K562 (cell line): ENCODE measurements at regions not wholly inside any gene's neighbourhood (a gene's known extent, or its start where the extent isn't known, plus 50 kb on each side); places are given as distances from the start of the nearest gene placed in this dataset.

Experiments
- ATAC-seq: fragments of 200-7000 bp; cut with Tn5 transposase; 3 replicates; pipeline ENCODE4 v1.9.1; 2020; ENCODE audit warnings: moderate library complexity
- BruUV-seq: library from RNA; stranded (reverse); fragments of 400-500 nt; replicated peaks from 2 replicates; lab custom pipeline; 2021; lab: Mats Ljungman, UMichigan
- CTCF ChIA-PET: fragments of 300-600 bp; formaldehyde crosslinking; extraction: SDS; loops from one replicate; lab custom pipeline; 2021; ENCODE audit warnings: low intra/inter-chr PET ratio; lab: Yijun Ruan, JAX
- POLR2A ChIA-PET: fragments of 300-600, 350-650 bp; sonication (Branson Sonifier 250); formaldehyde crosslinking; extraction: SDS; loops from one replicate; lab custom pipeline; 2021; ENCODE audit warnings: antibody characterized with exemption, inconsistent platforms; lab: Yijun Ruan, JAX
- DNase-seq, 4 experiments: peaks; one replicate each; pipeline versions ENCODE4 v3.0.0 to v3.0.0-alpha.2; 2011 to 2018; ENCODE audit warnings: low spot score in 3 of 4, mixed read lengths in 3 of 4; ENCODE audit errors: extremely low read depth in 1 of 4
- FAIRE-seq: peaks from 2 replicates; lab custom pipeline; 2011; peaks lifted over from hg19 to GRCh38; lab: Jason Lieb, UNC
- H2AFZ ChIP-seq: 2 replicates; pipeline ENCODE4 v1.6.0; 2011; ENCODE audit warnings: low read depth, low read length, control low read depth, inconsistent platforms
- H3K27ac ChIP-seq: fragments of 200-600 bp; 3 replicates; pipeline ENCODE4 v1.8.0; 2011; ENCODE audit warnings: low read depth, mild to moderate bottlenecking, control low read depth, inconsistent platforms, low read length, moderate library complexity, mixed read lengths; ENCODE audit errors: extremely low read depth
- H3K27me3 ChIP-seq, 2 experiments: fragments of 300-600 bp in 1 of 2; 2 replicates in 1 of 2; 3 replicates in 1 of 2; pipeline versions ENCODE4 v1.6.0 to v1.8.0; 2011; ENCODE audit warnings: inconsistent platforms in 2 of 2, low read length in 2 of 2, mild to moderate bottlenecking in 1 of 2, mixed read lengths in 1 of 2, moderate library complexity in 1 of 2; ENCODE audit not compliant: control insufficient read depth in 2 of 2, insufficient read depth in 2 of 2
- H3K36me3 ChIP-seq: fragments of 300-600 bp; 3 replicates; pipeline ENCODE4 v1.8.0; 2011; ENCODE audit warnings: mild to moderate bottlenecking, low read length, inconsistent platforms; ENCODE audit not compliant: control insufficient read depth, insufficient read depth
- H3K4me1 ChIP-seq, 2 experiments: fragments of 200-600 bp in 1 of 2; replicated peaks in 1 of 2; 2 replicates in 1 of 2; 3 replicates in 1 of 2; pipeline versions ENCODE4 v1.5.1 to v1.8.0; 2011; ENCODE audit warnings: inconsistent platforms in 2 of 2, low read length in 2 of 2, mild to moderate bottlenecking in 1 of 2, mixed read lengths in 1 of 2, moderate library complexity in 1 of 2; ENCODE audit not compliant: control insufficient read depth in 2 of 2, insufficient read depth in 2 of 2
- H3K4me2 ChIP-seq: 2 replicates; pipeline ENCODE4 v1.6.1; 2011; ENCODE audit warnings: low read length, control low read depth, inconsistent platforms, mixed read lengths; ENCODE audit not compliant: insufficient read depth
- H3K4me3 ChIP-seq: fragments of 200-600 bp; sonication (generic), shearing (Covaris generic); 2 replicates; pipeline ENCODE4 v1.5.1; 2016; ENCODE audit warnings: control low read depth, inconsistent platforms
- H3K79me2 ChIP-seq: fragments of 200-600 bp; 3 replicates; pipeline ENCODE4 v1.8.0; 2011; ENCODE audit warnings: low read length, inconsistent platforms; ENCODE audit not compliant: control insufficient read depth, insufficient read depth
- H3K9ac ChIP-seq, 2 experiments: 2 replicates each; pipeline versions ENCODE4 v1.6.0 to v1.6.1; 2011; ENCODE audit warnings: low read depth in 2 of 2, low read length in 2 of 2, control low read depth in 1 of 2, inconsistent platforms in 1 of 2, mild to moderate bottlenecking in 1 of 2, mixed read lengths in 1 of 2; ENCODE audit not compliant: insufficient read depth in 1 of 2
- H3K9me1 ChIP-seq: one replicate; pipeline ENCODE4 v1.6.0; 2011; ENCODE audit warnings: inconsistent platforms, mild to moderate bottlenecking, low read length, moderate library complexity; ENCODE audit not compliant: control insufficient read depth, insufficient read depth
- H3K9me3 ChIP-seq: replicated peaks from 2 replicates; pipeline ENCODE4 v1.5.1; 2011; ENCODE audit warnings: low read depth, low read length, inconsistent platforms; ENCODE audit not compliant: control insufficient read depth, insufficient read depth
- H4K20me1 ChIP-seq: replicated peaks from 2 replicates; pipeline ENCODE4 v1.6.1; 2011; ENCODE audit warnings: low read length, inconsistent platforms, mixed read lengths; ENCODE audit not compliant: control insufficient read depth, insufficient read depth
- CCAR2 ChIP-seq: fragments of 200-400 bp; formaldehyde crosslinking; IDR thresholded peaks from 2 replicates; pipeline ENCODE4 v1.6.1; 2017; ENCODE audit warnings: mild to moderate bottlenecking, low read depth, low read length
- CREBBP ChIP-seq: IDR thresholded peaks from one replicate; pipeline ENCODE4 v1.6.1; 2012; ENCODE audit warnings: low read depth, mild to moderate bottlenecking, control low read depth, inconsistent platforms, low read length
- CTBP1 ChIP-seq: fragments of 450-650 bp; IDR thresholded peaks from 2 replicates; pipeline ENCODE4 v1.6.1; 2016; ENCODE audit warnings: borderline replicate concordance
- HOXB6 ChIP-seq: fragments of 250-450 bp; sonication (Bioruptor Pico); IDR thresholded peaks from 2 replicates; pipeline ENCODE4 v1.5.1; 2022; ENCODE audit warnings: mild to moderate bottlenecking, borderline replicate concordance
- JUND ChIP-seq, 2 experiments: IDR thresholded peaks; 2 replicates in 1 of 2; 3 replicates in 1 of 2; pipeline ENCODE4 v1.6.1; 2011; ENCODE audit warnings: borderline replicate concordance in 2 of 2, low read depth in 2 of 2, low read length in 2 of 2, improper control_type of control experiment in 1 of 2, missing biosample characterization in 1 of 2, missing genetic modification characterization in 1 of 2, missing genetic modification reagents in 1 of 2
- KAT7 ChIP-seq: sonication (generic); formaldehyde crosslinking; IDR thresholded peaks from 2 replicates; pipeline ENCODE4 v1.8.0; 2022; ENCODE audit warnings: missing genetic modification reagents, mild to moderate bottlenecking, borderline replicate concordance
- MAFG ChIP-seq: fragments of 450-650 bp; conservative IDR thresholded peaks from 2 replicates; pipeline ENCODE4 v1.6.1; 2016; ENCODE audit warnings: missing genetic modification characterization, missing compliant biosample characterization
- MCM3 ChIP-seq: fragments of 450-650 bp; IDR thresholded peaks from 2 replicates; pipeline ENCODE4 v1.6.1; 2016
- NUFIP1 ChIP-seq: fragments of 450-650 bp; IDR thresholded peaks from 2 replicates; pipeline ENCODE4 v1.6.1; 2018; ENCODE audit not compliant: partially characterized antibody
- SAFB ChIP-seq: fragments of 200-400 bp; formaldehyde crosslinking; IDR thresholded peaks from 2 replicates; pipeline ENCODE4 v1.6.1; 2017; ENCODE audit warnings: low read depth, low read length, borderline replicate concordance
- SNRNP70 ChIP-seq: fragments of 200-400 bp; formaldehyde crosslinking; optimal IDR thresholded peaks from 2 replicates; pipeline ENCODE3; 2017; ENCODE audit warnings: low read depth, low read length
- TAF15 ChIP-seq: fragments of 200-400 bp; formaldehyde crosslinking; IDR thresholded peaks from 2 replicates; pipeline ENCODE4 v1.6.1; 2017; ENCODE audit warnings: mild to moderate bottlenecking, low read depth, low read length, moderate library complexity
- TAF9B ChIP-seq: fragments of 450-650 bp; IDR thresholded peaks from 2 replicates; pipeline ENCODE4 v1.6.1; 2018; ENCODE audit warnings: mild to moderate bottlenecking; ENCODE audit not compliant: partially characterized antibody
- TEAD2 ChIP-seq: fragments of 450-650 bp; IDR thresholded peaks from 2 replicates; pipeline ENCODE4 v1.6.1; 2016; ENCODE audit warnings: missing genetic modification characterization, control low read depth, missing compliant biosample characterization
- ZNF717 ChIP-seq: fragments of 250-450 bp; sonication (Bioruptor Pico); IDR thresholded peaks from 2 replicates; pipeline ENCODE4 v1.5.0; 2021
- WGBS: fragments of 100-300 bp; shearing (Covaris generic); methylation state at CpG from one replicate; pipeline ENCODE4 v1.1.6; 2016; ENCODE audit warnings: low coverage, mixed read lengths; ENCODE audit not compliant: insufficient coverage; ENCODE audit errors: missing lambda C conversion rate; 5-methylcytosine and 5-hydroxymethylcytosine counted together
- in situ Hi-C: fragments of 300-500 bp; cut with MboI; formaldehyde crosslinking; loops from 4 replicates; pipeline ENCODE4 v1.15.0; 2018; ENCODE audit warnings: inconsistent platforms, mixed read lengths
- intact Hi-C: fragments of 100-400 bp; cut with micrococcal nuclease; formaldehyde crosslinking; loops from 2 replicates; pipeline ENCODE4 v1.14.2; 2022
- TF ChIP-seq, protein P1 (sequence below): sonication (generic); formaldehyde crosslinking; IDR thresholded peaks from 2 replicates; pipeline ENCODE4 v1.8.0; 2022; ENCODE audit warnings: mild to moderate bottlenecking, missing genetic modification reagents
- TF ChIP-seq, protein P2 (sequence below): sonication (generic); formaldehyde crosslinking; IDR thresholded peaks from 2 replicates; pipeline ENCODE4 v1.8.0; 2022; ENCODE audit warnings: mild to moderate bottlenecking, low read depth, missing genetic modification reagents
- TF ChIP-seq, protein P3 (sequence below), 3 experiments: fragments of 200-800 bp in 1 of 3; fragments of 250-450 bp in 1 of 3; fragments of 450-650 bp in 1 of 3; sonication (Bioruptor Pico) in 1 of 3; sonication (Bioruptor generic) in 1 of 3; formaldehyde crosslinking in 1 of 3; IDR thresholded peaks; 2 replicates each; pipeline versions ENCODE4 v1.6.1 to v1.8.0; 2016 to 2022; ENCODE audit warnings: mild to moderate bottlenecking in 2 of 3, missing genetic modification characterization in 2 of 3, missing compliant biosample characterization in 1 of 3, moderate library complexity in 1 of 3

DNA sequence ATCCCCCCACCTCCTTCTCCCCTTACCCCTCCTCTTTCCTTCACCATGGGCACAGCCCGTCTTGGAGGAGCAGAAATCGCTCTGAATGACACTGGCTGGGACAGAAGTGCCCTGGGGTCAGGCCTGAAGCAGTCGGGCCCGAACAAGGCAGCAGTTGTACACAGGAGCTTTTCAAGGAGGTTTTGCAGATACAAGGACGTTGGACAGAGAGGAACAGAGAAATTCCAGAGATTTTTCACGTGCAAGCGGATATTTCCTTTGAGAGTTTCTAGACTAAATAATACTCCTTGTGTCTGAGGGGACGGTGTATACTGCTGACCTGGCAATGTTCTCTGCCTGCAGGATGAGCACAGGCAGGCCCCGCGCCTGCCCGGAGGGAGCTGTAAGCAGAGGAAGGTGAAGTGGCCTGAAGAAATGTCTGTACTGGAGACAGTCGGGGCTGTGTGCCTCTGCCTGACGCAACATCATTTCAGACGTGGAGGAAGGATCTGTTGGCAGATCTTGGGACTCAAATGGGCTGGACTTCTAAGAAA, 95.3 kb upstream of the SLC25A33 start:
- Histone ChIP-seq H3K27ac (no peak overlapping the region), H3K36me3 (no peaks in the 10 kb centered on the region), H2AFZ (no peak overlapping the region), H3K9ac (no peak overlapping the region), H4K20me1 (no peaks in the 10 kb centered on the region; the same call in 1 of the 2 replicates), H3K9me1 (no peaks in the 10 kb centered on the region), H3K4me1 (peaks cover 5% of the 10 kb centered on the region in 2 experiments; a peak in 4 of 5 replicates), H3K9me3 (no peaks in the 10 kb centered on the region), H3K27me3 (peaks cover 39 to 83% of the 10 kb centered on the region in 2 experiments), H3K4me3 (no peak overlapping the region), H3K79me2 (no peaks in the 10 kb centered on the region), H3K4me2 (no peak overlapping the region)
- ATAC-seq, result peak; percentile 69
- in situ Hi-C loops, result no loop called here
- 19% methylated on average over 14 of the region's 14 CpGs for WGBS
- POLR2A ChIA-PET, result interaction anchor here (0.6 kb wide), 1 partner anchor 28 kb away, joined by 3 read pairs; no protein-coding TSS in a partner anchor
- intact Hi-C loops, result no loop called here
- CTCF ChIA-PET, result no interaction called here
- no TSS peak for BruUV-seq
- DNase-seq, result no peak
- FAIRE-seq, result no peak
- TF ChIP-seq MCM3 (no peak), KAT7 (CRISPR knock-in tag) (no peak), CTBP1 (no peak), TAF9B (no peak), SNRNP70 (no peak), SAFB (no peak), MAFG (peak; percentile 8; the same call in 1 of the 2 replicates), ZNF717 (CRISPR knock-in tag) (no peak), NUFIP1 (no peak), CREBBP (no peak), TEAD2 (tag) (no peak), TAF15 (no peak), CCAR2 (no peak), HOXB6 (no peak), JUND (IDR thresholded peaks at IDR 0.05; ENCODE audit: borderline replicate concordance, low read depth, low read length) (no peak), JUND (tag; IDR thresholded peaks at IDR 0.05; ENCODE audit: borderline replicate concordance, low read depth, low read length) (no peak)
- TF ChIP-seq, protein P1, sequence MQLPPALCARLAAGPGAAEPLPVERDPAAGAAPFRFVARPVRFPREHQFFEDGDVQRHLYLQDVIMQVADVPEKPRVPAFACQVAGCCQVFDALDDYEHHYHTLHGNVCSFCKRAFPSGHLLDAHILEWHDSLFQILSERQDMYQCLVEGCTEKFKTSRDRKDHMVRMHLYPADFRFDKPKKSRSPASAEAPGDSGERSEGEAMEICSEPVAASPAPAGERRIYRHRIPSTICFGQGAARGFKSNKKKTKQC (CRISPR knock-in tag), result no peak
- TF ChIP-seq, protein P2, sequence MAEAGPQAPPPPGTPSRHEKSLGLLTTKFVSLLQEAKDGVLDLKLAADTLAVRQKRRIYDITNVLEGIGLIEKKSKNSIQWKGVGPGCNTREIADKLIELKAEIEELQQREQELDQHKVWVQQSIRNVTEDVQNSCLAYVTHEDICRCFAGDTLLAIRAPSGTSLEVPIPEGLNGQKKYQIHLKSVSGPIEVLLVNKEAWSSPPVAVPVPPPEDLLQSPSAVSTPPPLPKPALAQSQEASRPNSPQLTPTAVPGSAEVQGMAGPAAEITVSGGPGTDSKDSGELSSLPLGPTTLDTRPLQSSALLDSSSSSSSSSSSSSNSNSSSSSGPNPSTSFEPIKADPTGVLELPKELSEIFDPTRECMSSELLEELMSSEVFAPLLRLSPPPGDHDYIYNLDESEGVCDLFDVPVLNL (CRISPR knock-in tag), result no peak
- TF ChIP-seq, protein P3, sequence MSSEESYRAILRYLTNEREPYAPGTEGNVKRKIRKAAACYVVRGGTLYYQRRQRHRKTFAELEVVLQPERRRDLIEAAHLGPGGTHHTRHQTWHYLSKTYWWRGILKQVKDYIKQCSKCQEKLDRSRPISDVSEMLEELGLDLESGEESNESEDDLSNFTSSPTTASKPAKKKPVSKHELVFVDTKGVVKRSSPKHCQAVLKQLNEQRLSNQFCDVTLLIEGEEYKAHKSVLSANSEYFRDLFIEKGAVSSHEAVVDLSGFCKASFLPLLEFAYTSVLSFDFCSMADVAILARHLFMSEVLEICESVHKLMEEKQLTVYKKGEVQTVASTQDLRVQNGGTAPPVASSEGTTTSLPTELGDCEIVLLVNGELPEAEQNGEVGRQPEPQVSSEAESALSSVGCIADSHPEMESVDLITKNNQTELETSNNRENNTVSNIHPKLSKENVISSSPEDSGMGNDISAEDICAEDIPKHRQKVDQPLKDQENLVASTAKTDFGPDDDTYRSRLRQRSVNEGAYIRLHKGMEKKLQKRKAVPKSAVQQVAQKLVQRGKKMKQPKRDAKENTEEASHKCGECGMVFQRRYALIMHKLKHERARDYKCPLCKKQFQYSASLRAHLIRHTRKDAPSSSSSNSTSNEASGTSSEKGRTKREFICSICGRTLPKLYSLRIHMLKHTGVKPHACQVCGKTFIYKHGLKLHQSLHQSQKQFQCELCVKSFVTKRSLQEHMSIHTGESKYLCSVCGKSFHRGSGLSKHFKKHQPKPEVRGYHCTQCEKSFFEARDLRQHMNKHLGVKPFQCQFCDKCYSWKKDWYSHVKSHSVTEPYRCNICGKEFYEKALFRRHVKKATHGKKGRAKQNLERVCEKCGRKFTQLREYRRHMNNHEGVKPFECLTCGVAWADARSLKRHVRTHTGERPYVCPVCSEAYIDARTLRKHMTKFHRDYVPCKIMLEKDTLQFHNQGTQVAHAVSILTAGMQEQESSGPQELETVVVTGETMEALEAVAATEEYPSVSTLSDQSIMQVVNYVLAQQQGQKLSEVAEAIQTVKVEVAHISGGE (CRISPR knock-in tag; IDR thresholded peaks at IDR 0.05), result no peak
